ENCODE measurements at regions not wholly inside any gene's neighbourhood (a gene's known extent, or its start where the extent isn't known, plus 50 kb on each side); places are given as distances from the start of the nearest gene placed in this dataset.
"Not testable (repeated sequence)": the region's sequence is repeated elsewhere in the genome, so short reads cannot be mapped to it uniquely, and the experiment has no call there.

DNA sequence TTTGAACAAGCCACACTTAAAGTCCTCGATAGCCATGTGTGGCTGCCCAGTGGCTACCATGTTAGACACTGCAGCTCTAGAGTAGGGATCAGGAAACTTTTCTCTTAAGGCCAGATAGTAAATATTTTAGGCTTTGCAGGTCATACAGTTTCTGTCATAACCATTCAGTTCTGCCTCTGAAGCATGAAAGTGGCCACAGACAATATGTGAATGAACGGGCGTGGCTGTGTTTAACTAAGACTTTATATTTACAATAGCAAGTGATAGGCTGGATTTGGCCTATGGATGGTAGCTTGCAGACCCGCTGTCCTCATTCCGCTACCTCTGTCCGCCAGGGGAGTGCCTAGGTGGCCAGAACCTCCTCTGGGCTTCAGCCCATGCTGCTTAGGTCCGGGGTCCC lies 204.6 kb downstream of the LIPI start:
- H3K4me1 ChIP-seq; H3K4me2 ChIP-seq; H3K4me3 ChIP-seq; ATAC-seq; H3K27ac ChIP-seq; DNase-seq (ENCODE audit: low read depth in 1 of 2, low spot score in 1 of 2); FAIRE-seq; H3K9me3 ChIP-seq; POLR2A ChIA-PET: not testable (repeated sequence)
- CTCF ChIA-PET: interaction anchor here (0.6 kb wide), 1 partner anchor 100 kb away, joined by 3 read pairs; no protein-coding TSS in a partner anchor
- 16% methylated on average over 6 of the region's 7 CpGs for WGBS (ENCODE audit: missing lambda C conversion rate)

DNA sequence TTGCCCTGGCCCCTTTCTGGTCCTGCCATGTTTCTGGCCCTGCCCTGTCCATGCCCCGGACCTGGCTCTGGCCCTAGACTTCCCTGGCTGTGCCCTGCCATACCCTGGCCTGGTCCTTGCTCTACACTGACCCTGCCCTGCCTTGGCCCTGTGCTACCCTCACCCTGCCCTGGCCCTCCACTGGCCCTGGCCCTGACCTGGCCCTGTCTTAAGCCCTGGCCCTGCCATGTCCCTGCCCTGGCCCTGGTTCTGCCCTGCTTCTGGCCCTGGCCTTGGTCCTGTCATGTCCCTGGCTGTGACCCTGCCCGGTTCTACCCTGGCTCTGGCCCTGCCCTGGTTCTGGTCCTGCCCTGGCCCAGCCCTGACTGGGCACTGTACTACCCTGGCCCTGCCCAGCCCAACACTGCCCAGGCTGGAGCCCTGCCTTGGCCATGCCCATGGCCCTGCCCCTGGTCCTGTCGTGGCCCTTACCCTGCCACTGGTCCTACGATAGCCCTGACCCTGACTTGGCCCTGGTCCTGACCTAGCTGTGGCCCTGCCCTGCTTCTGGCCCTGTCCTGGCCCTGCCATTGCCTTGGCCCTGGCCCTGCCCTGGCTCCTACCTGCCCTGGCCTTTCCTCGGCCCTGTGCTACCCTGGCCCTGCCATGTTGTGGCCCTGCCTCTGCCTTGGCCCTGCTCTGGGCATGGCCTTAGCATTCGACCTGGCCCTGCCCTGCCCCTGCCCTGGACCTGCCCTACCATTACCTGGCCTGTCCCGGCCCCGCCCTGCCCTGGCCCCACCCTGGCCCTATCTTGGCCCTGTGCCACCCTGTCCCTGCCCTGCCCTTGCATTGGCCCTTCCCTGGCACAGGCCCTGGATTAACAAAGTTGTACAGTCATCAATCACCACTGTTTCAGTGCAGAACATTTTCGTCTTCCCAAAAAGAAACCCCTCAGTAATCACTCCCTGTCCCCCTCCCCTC lies 223.5 kb downstream of the LIPI start:
- DNase-seq (ENCODE audit: low read depth in 1 of 2, low spot score in 1 of 2); FAIRE-seq; POLR2A ChIA-PET; CTCF ChIA-PET; H3K4me3 ChIP-seq; H3K9me3 ChIP-seq; H3K4me1 ChIP-seq; H3K4me2 ChIP-seq; H3K27ac ChIP-seq; ATAC-seq: not testable (repeated sequence)
- WGBS (ENCODE audit: missing lambda C conversion rate): 24% methylated on average over 4 of the region's 9 CpGs

DNA sequence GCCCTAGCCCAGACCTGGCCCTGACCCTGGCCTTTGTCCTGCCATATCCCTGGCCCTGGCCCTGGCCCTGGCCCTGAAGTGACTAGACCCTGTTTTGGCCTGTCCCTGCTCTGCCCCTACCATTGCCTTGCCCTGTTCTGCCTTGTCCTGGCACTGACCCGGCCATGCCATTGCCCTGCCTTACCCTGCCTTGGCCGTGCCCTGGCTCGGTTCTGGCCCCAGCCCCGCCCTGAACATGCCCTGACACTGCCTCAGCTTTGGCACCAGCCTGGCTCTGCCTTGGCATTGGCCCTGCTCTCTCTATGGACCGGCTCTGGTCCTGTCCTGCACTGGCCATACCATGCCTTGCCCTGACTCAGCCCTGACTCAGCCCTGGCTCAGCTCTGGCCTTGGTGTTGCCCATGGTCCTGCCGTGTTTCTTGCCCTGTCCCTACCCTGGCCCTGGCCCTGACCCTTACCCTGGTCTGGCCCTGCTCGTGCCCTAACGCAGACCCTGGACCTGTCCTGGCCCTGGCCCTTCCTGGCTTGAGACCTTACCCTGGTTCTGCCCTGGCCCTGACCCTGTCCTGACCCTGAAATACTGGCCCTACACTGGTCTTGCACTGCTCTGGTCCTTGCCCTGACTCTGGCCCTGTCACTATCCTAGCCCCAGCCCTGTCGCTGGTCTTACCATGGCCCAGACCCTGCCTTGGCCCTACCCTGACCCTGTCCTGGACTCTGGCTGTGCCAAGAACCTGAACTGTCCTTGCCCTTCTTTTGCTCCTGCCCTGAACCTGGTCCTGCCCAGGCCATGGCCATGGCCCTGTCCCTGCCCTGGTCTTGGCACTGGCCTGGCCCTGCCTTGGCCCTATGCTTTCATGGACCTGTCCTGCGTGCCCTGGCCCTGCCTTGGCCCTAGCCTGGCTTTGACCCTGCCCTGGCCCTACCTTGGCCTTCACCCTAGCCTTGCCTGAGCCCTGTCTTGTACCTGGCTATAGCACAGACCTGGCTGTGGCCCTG lies 224.6 kb downstream of the LIPI start:
- H3K4me3 ChIP-seq; H3K27ac ChIP-seq; H3K4me2 ChIP-seq; FAIRE-seq; CTCF ChIA-PET; ATAC-seq; POLR2A ChIA-PET; DNase-seq (ENCODE audit: low read depth in 1 of 2, low spot score in 1 of 2); H3K4me1 ChIP-seq; H3K9me3 ChIP-seq: not testable (repeated sequence)
- 63% methylated on average over 2 of the region's 10 CpGs for WGBS (ENCODE audit: missing lambda C conversion rate)

DNA sequence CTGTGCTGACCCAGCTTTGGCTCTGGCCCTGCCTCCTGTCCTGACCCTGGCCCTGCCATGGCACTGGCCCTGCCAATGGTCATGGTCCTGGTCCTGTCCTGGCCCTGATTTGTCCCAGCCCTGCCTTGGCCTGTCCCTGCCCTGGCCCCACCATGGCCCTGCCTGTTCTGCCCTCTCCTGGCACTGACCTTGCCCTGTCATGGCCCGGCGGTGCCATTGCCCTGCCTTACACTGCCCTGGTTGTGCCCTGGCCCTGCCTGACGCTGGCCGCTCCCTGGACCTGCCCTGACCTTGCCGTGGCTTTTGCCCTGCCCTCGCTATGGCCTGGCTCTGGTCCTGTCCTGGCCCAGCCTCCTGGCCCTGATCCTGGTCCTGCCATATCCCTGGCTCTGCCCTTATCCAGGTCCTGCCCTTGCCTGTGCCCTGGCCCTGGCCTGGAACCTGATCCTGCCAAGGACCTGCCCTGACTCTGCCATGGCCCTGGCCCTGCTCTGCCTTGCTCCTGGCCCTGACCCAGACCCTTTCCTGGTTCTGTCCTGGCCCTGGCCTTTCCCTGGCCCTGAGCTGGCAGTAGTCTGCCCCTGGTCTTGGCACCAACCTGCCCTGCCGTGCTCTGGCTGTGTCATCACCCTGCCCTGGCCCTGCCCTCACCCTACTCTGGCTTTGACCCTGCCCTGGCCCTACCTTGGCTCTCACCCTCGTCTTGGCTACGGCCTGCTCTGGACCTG lies 225.5 kb downstream of the LIPI start:
- H3K9me3 ChIP-seq; H3K27ac ChIP-seq; H3K4me2 ChIP-seq; H3K4me1 ChIP-seq; DNase-seq (ENCODE audit: low read depth in 1 of 2, low spot score in 1 of 2); ATAC-seq; POLR2A ChIA-PET; CTCF ChIA-PET; FAIRE-seq; H3K4me3 ChIP-seq: not testable (repeated sequence)
- WGBS (ENCODE audit: missing lambda C conversion rate): 73% methylated on average over 9 of the region's 9 CpGs

DNA sequence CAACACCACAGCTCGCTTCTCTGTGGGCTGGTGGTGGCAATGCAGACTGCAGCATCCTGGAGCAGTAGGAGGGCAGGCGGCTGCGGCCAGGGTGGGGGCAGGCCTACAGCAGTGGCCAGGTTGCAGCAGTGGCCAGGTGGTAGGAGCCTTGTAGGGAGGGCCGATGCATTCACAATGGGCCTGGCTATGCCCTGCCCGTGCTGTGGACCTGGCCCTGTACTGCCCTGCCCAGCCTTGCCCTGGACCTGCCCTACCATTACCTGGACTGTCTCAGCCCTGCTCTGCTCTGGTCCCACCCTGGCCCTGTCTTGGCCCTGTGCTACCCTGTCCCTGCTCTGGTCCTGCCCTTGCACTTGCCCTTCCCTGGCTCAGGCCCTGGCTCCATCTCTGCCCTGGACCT lies 226.0 kb downstream of the LIPI start:
- DNase-seq (ENCODE audit: low read depth in 1 of 2, low spot score in 1 of 2); H3K4me3 ChIP-seq; POLR2A ChIA-PET; H3K27ac ChIP-seq; ATAC-seq; H3K9me3 ChIP-seq; H3K4me2 ChIP-seq; H3K4me1 ChIP-seq; FAIRE-seq; CTCF ChIA-PET: not testable (repeated sequence)
- WGBS (ENCODE audit: missing lambda C conversion rate): no CpG with 5 or more reads among the region's 5 CpGs

DNA sequence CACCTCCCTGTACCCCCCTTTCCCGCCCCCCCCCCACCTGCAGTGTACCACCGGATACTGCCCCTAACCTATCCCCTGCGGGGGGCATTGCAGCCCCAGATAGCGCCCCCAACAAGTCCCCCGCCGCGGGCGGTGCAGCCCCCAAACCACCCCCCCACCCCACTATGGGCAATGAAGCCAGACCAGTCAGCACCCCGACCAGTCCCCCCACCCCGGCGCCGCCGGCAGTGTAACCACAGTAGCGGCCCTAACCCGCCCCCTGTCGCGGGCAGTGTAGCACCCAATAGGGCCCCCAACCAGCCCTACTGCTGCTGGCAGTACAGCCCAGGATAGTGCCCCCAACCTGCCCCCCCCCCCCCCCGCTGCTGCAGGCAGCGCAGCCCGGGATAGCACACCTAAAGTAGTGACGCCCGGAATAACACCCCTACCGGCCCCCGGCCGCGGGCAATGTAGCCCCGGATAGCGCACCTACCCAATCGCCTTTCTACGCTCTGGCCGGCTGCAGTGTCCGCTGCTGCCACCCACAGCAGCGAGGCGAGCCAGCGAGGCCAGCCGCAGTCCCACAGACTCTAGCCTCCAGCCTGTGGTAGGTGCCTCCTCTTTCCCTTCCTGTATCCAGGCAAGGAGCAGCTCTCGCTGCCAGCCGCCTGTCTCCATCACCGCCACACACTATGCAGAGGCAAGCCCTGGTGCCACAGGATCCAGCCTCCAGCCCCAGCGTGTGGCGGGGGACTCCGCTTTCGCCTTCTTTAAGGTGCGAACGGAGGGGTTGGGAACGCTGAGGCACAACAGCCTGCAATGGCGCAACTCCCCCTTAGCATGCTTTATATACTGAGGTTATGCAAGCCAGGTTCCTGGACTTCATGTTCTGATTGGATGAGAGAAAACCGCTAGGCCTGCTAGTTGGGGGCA lies 229.3 kb downstream of the LIPI start:
- H3K4me2 ChIP-seq; DNase-seq (ENCODE audit: low read depth in 1 of 2, low spot score in 1 of 2); H3K9me3 ChIP-seq; ATAC-seq; CTCF ChIA-PET; FAIRE-seq; H3K27ac ChIP-seq; POLR2A ChIA-PET; H3K4me3 ChIP-seq; H3K4me1 ChIP-seq: not testable (repeated sequence)
- 78% methylated on average over 11 of the region's 48 CpGs for WGBS (ENCODE audit: missing lambda C conversion rate)
